PFSK-1 (cell line): ENCODE measurements at regions not wholly inside any gene's neighbourhood (a gene's known extent, or its start where the extent isn't known, plus 50 kb on each side); places are given as distances from the start of the nearest gene placed in this dataset.

Experiments used
- FOXP2 ChIP-seq: optimal IDR thresholded peaks from 2 replicates; pipeline ENCODE3; 2011; ENCODE audit warnings: borderline replicate concordance, control low read depth, inconsistent platforms; ENCODE audit not compliant: insufficient read depth; ENCODE audit errors: extremely low read length, extremely low read depth
- POLR2AphosphoS5 ChIP-seq: IDR thresholded peaks from 2 replicates; pipeline ENCODE4 v1.6.1; 2012; ENCODE audit warnings: low read depth, mild to moderate bottlenecking, control low read depth, low read length, moderate library complexity
- REST ChIP-seq, 2 experiments: IDR thresholded peaks; 2 replicates each; pipeline versions ENCODE4 v1.6.1 to v1.8.0; 2011 to 2012; ENCODE audit warnings: low read depth in 2 of 2, low read length in 2 of 2, control low read depth in 1 of 2, inconsistent platforms in 1 of 2, mild to moderate bottlenecking in 1 of 2, moderate library complexity in 1 of 2; ENCODE audit not compliant: insufficient read depth in 1 of 2
- SIN3A ChIP-seq: IDR thresholded peaks from 2 replicates; pipeline ENCODE4 v1.6.1; 2012; ENCODE audit warnings: mild to moderate bottlenecking, low read length, moderate library complexity, borderline replicate concordance; ENCODE audit not compliant: insufficient read depth
- TAF1 ChIP-seq: IDR thresholded peaks from 2 replicates; pipeline ENCODE4 v1.6.1; 2012; ENCODE audit warnings: low read length, control low read depth, borderline replicate concordance; ENCODE audit not compliant: insufficient read depth

- no peak for TF ChIP-seq POLR2AphosphoS5
- no peak for TF ChIP-seq SIN3A
- no peak for TF ChIP-seq TAF1
- TF ChIP-seq FOXP2: no peak
- TF ChIP-seq REST (IDR thresholded peaks at IDR 0.05; ENCODE audit: insufficient read depth in 1 of 2, low read depth in 2 of 2, low read length in 2 of 2): no peak
Observed at GRCh38 chr1:221308534-221309511, 429.6 kb downstream of the HLX start.

- no peak for TF ChIP-seq TAF1
- no peak for TF ChIP-seq FOXP2
- TF ChIP-seq REST (IDR thresholded peaks at IDR 0.05; ENCODE audit: insufficient read depth in 1 of 2, low read depth in 2 of 2, low read length in 2 of 2): no peak
- no peak for TF ChIP-seq POLR2AphosphoS5
- TF ChIP-seq SIN3A: no peak
Observed at GRCh38 chr1:221309723-221310122, 430.5 kb downstream of the HLX start.

GRCh38 chr1:221310180-221310579, 430.9 kb downstream of the HLX start:
- peak in 1 of 2 experiments; percentile 32; a peak in 1 of 4 replicates for TF ChIP-seq REST (IDR thresholded peaks at IDR 0.05; ENCODE audit: insufficient read depth in 1 of 2, low read depth in 2 of 2, low read length in 2 of 2)
- TF ChIP-seq FOXP2: no peak

- no peak for TF ChIP-seq TAF1
- TF ChIP-seq POLR2AphosphoS5: no peak
- TF ChIP-seq REST (IDR thresholded peaks at IDR 0.05; ENCODE audit: insufficient read depth in 1 of 2, low read depth in 2 of 2, low read length in 2 of 2): no peak
- no peak for TF ChIP-seq SIN3A
- no peak for TF ChIP-seq FOXP2
Observed at GRCh38 chr1:221315330-221315729, 426.6 kb downstream of the DUSP10 start.
